ENCODE measurements at regions not wholly inside any gene's neighbourhood (a gene's known extent, or its start where the extent isn't known, plus 50 kb on each side); places are given as distances from the start of the nearest gene placed in this dataset.

- no peak for TF ChIP-seq CTCF (IDR thresholded peaks at IDR 0.05; ENCODE audit: low read depth, low read length)
- no peak overlapping the region for H3K4me3 ChIP-seq (ENCODE audit: low read depth, low read length)
These were observed 77.6 kb upstream of the FAM216B start for GRCh38 chr13:42703740-42704139.

GRCh38 chr13:42706286-42706685 lies 75.1 kb upstream of the FAM216B start:
- H3K4me3 ChIP-seq (ENCODE audit: low read depth, low read length), result no peak overlapping the region
- no peak for TF ChIP-seq CTCF (IDR thresholded peaks at IDR 0.05; ENCODE audit: low read depth, low read length)

GRCh38 chr13:42707048-42707447 lies 74.3 kb upstream of the FAM216B start:
- no peak overlapping the region for H3K4me3 ChIP-seq (ENCODE audit: low read depth, low read length)
- TF ChIP-seq CTCF (IDR thresholded peaks at IDR 0.05; ENCODE audit: low read depth, low read length), result no peak

- TF ChIP-seq CTCF (IDR thresholded peaks at IDR 0.05; ENCODE audit: low read depth, low read length), result no peak
- no peak overlapping the region for H3K4me3 ChIP-seq (ENCODE audit: low read depth, low read length)
These were observed 73.8 kb upstream of the FAM216B start for GRCh38 chr13:42707586-42707985.

GRCh38 chr13:42708391-42708790 lies 73.0 kb upstream of the FAM216B start:
- no peak overlapping the region for H3K4me3 ChIP-seq (ENCODE audit: low read depth, low read length)
- TF ChIP-seq CTCF (IDR thresholded peaks at IDR 0.05; ENCODE audit: low read depth, low read length), result no peak

- TF ChIP-seq CTCF (IDR thresholded peaks at IDR 0.05; ENCODE audit: low read depth, low read length), result no peak
- no peak overlapping the region for H3K4me3 ChIP-seq (ENCODE audit: low read depth, low read length)
These were observed 72.1 kb upstream of the FAM216B start for GRCh38 chr13:42709276-42709675.

GRCh38 chr13:42715909-42716308 lies 65.5 kb upstream of the FAM216B start:
- TF ChIP-seq CTCF (IDR thresholded peaks at IDR 0.05; ENCODE audit: low read depth, low read length), result no peak
- H3K4me3 ChIP-seq (ENCODE audit: low read depth, low read length), result no peak overlapping the region
